H54 (cell line): ENCODE measurements at regions not wholly inside any gene's neighbourhood (a gene's known extent, or its start where the extent isn't known, plus 50 kb on each side); places are given as distances from the start of the nearest gene placed in this dataset.
A peak's percentile ranks its signal among the peaks of the same experiment; 100 is the strongest.

ENCODE experiments used
- DNase-seq: peaks from one replicate; pipeline ENCODE4 v3.0.0; 2011; ENCODE audit warnings: low spot score, mixed read lengths; ENCODE audit not compliant: insufficient read length
- FAIRE-seq: peaks from 3 replicates; lab custom pipeline; 2011; peaks lifted over from hg19 to GRCh38; lab: Jason Lieb, UNC
- POLR2A ChIP-seq: IDR thresholded peaks from 2 replicates; pipeline ENCODE4 v1.6.1; 2011; ENCODE audit warnings: low read depth, mild to moderate bottlenecking, low read length

DNA sequence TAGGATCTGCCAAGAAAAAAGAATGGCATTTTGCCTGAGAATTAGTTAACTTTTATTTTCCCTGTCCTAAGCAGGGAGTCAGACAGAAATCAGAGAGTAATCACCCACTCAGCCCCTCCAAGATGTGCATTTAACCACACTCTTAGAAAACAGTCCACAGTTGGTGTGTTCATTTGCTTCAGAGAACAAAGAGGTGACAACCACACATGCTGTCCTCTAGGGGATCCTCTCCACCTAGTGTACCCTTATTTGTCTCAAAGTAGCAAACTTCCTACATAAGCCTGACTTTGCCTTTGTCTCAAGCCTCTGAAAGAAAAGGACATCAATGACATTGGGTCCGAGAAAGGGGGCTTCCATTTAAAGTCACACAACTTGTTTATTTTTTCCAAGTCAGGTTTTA is 107.0 kb upstream of the RFC3 start:
- FAIRE-seq (no peak), DNase-seq (no peak)
- TF ChIP-seq POLR2A = no peak

DNA sequence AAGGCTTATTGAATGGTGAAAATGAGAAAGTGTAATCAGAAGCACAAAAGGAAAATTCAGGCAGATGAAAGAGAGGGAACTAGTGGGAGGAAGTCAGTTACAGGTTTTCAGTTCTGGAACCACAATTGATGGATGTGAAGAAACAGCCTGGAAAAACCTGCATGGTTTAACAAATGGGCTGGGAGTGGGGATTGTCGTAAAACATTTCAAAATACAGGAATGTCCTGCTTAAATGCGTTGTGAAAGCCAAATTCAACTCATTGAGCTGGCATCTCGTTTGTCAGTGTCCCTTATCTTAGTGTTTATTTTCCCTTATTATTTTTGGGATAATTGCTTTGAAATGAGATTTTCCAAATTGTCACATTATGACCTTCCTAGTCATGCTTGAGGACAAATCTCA is 106.5 kb upstream of the RFC3 start:
- FAIRE-seq (no peak), DNase-seq (no peak)

DNA sequence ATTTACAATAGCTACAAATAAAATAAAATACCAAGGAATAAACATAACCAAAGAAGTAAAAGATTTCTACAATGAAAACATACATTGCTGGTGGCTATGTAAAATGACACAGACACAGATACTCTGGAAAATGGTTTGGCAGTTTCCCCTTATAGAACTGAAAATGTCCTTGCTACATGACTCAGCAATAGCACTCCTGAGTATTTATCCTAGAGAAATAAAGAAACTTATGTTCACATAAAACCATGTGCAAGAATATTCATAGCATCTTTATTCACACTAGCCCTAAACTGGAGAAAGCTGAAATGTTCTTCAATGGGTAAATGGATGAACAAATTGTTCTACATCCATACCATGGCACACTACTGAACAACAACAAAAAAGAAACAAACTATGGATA is 100.2 kb upstream of the RFC3 start:
- DNase-seq (no peak), FAIRE-seq (no peak)
- no peak for TF ChIP-seq POLR2A

More for the DNA sequence above, 106.5 kb upstream of the RFC3 start:
- no peak for TF ChIP-seq POLR2A

DNA sequence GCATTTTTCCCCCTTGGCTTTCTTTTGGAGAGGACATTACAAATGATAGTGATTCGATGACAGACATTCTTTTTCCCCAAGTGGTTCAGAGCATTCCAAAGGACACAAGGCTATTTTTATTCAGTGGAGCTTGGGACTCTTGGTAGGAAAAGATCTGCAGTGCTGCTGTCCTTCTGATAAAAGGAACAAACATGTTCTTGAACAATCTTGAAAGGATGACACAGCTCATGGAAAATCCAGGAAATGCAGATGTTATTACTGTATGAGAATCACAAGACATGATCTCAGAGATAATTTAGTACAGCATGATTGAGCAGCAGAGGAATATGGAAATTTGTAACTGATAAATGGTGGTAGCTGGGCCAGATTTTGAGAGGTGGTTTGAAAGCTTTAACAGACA is 96.2 kb upstream of the RFC3 start:
- peak; percentile 30 for FAIRE-seq
- DNase-seq = no peak
- no peak for TF ChIP-seq POLR2A

DNA sequence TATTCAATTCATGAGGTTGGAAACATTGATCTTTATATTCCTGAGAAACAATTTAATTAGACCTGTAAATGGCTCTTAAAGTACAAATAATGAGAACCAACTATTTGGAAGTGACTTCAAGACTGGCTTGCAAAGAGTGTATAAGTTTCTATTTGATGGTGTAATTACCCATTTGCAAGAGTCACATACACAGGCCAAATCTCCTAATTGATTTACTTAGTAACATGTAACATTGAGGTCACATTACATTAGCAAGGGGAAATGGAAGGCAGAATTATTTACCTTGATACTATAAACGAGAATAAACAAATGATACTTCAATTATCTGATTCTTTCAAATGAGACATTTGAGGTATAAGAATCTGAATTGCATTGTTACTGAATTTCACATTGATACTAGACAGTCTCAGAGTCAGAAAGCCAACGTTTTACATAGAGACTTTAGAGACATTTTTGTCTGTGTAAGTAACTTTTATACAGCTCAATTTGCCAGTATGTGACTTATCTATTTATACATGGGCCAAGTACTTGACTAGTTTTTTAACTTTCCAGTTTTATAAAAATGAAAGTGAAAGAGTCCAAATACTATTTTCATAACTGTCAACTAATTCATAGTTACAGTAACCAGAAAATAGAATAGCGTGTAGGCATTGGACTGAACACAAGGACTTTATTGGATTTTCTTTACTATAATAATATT is 95.6 kb upstream of the RFC3 start:
- FAIRE-seq (no peak), DNase-seq (no peak)
- no peak for TF ChIP-seq POLR2A

DNA sequence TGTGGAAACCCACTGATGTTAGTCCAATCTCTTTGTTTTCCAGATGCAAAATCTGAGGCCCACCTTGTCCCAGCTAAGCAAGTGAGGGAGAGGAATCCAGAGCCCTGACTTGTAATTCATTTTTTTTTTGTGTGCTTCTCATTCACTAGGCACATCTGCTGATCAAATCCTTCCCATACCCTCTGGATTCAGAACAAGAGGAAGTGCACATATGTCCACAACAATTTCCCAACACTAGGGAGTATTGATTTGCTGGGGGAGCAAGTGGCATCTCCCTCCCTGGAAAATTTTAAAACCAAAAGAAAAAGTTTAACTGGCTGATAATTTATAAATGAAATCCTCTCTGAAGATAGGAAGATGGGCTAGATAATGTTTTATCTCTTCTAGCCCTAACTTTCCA is 94.6 kb upstream of the RFC3 start:
- DNase-seq (no peak), FAIRE-seq (no peak)
- no peak for TF ChIP-seq POLR2A

DNA sequence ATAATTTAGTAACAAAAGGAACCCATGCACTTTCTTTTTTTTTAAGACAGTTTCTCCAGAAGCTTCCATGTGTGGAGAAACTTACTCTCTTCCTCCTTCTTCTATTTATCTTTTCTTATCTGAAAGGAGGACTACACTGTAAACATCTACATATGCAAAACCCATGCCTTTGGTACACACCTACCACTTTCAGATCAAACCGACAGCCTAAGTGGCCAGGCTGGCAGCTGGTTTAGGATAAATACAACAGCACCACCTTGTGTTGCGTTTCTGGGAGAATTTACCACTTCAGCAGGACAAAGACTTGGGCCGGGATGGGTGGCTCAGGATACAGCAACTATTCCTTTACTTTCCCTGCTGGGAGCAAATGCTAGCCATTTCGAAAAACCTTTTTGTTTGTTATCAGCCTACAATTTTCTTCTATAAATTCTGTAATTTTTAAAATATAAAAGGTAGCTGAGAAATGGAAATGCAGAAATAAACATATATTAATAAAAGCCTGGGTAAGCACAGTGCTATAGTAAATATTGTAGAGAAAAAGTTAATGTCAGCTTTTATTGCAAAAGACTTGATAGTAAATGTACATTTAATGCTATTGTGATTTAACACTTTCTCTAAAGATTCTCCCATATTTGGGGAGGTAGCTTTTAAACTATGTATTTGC is 94.0 kb upstream of the RFC3 start:
- TF ChIP-seq POLR2A = no peak
- DNase-seq (peak; percentile 14), FAIRE-seq (peak; percentile 93)

DNA sequence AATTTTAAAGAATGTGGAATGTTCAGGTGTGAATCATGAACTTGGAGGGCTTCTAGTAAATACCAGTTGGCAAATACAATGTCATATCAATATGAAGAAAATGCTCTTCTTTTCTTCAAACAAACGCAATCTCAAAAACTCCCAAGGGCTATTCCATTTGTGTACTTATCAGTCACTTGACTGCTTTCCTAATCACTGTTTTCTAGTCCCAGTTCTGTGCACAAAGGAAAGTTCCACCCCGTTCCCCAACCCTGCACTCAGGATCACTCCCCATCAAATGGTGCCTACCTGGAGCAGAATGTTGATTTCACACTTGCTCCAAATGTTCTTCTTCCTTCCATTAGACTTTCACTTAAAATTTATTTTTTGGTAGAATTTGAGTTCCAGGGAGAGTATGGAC is 92.6 kb upstream of the RFC3 start:
- TF ChIP-seq POLR2A = no peak
- FAIRE-seq (no peak), DNase-seq (no peak)

DNA sequence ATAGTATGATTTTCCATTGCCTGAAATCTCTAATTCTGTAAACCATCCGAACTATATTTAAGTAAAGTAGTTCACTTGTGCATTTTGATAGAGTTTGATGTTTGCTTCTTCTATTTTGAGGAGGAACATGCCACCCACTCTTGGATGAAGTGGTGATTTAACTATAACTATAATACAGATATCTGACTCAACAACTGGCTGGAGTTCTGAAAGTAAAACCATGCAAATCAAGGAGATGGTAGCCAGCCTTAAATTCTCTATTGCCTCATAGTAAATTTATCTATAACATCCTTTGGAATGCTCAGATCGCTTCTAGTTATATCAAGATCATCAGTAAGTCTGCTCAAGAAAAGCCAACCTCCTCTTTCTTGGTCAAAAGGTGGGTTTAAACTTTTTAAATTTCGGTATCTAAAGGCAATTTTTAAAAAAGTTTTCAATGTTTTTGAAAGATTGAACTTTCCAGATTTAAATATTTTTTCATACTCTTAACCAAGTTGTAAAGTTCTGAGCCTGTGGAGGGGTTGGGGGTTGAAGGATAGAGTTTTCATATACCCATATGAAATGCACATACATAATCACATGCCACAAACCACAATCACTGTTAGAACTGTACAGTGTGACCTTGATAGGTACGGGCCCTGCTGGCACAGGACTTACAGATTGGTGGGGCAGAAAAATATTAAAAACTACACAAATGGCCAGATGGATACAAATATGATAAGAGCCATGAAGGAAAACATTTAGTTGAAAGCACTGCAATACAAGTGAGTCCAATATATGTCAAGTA is 90.5 kb upstream of the RFC3 start:
- no peak for FAIRE-seq
- TF ChIP-seq POLR2A = no peak
- DNase-seq = no peak

DNA sequence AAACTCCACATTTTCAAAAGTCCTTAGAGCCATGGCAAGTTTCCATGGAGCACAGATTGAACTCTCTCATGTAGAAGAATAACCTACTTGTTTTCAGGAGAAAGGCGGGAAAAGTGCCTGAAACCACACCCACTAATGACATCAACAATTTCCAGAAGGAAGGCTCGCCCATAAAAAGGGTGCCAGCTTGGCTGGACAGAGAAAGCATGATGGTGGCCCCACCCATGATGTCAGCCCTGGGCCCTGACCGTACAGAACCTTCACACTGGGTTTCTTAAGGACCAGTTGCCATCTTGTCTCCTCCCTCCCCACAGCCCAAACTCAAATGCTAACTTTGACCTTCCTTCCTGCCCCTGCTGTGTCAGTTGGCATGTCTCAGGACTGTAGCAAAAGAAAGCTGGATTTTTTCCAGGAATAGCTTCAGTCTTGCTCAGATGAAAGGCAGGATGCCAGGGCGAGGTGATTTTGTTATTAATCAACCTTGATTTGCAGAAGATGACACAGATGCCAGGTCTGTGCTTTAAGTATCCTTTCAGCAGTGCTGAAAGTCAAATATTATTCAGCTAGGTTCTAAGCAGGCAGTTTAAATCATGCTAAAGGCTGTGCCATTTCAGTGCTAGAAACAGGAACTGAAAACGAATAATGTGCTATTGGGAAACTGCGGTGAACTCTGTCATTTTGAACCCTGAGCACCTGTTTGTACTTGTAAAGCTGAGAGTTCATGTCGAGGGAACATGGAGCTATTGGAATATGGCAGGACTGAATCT is 89.5 kb upstream of the RFC3 start:
- DNase-seq (no peak), FAIRE-seq (peak; percentile 55)
- no peak for TF ChIP-seq POLR2A

DNA sequence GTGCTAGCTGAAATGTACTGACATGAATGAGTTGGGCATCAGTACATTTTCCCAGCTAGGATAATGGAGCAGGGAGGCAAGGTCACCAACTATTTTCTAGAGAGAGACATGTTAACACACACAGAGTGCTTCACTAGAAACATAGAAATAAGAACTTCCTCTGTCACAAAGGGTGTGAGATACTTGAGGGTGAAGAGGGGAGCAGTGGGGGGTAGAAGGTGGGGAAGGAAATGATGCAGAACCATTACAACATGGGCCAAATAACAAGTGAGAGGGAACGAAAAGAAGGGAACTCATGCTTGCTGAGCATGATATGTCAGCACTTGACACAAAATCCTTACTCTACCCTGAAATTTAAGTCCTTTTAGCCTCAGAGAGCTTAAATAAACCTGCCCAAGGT is 87.8 kb upstream of the RFC3 start:
- no peak for FAIRE-seq

DNA sequence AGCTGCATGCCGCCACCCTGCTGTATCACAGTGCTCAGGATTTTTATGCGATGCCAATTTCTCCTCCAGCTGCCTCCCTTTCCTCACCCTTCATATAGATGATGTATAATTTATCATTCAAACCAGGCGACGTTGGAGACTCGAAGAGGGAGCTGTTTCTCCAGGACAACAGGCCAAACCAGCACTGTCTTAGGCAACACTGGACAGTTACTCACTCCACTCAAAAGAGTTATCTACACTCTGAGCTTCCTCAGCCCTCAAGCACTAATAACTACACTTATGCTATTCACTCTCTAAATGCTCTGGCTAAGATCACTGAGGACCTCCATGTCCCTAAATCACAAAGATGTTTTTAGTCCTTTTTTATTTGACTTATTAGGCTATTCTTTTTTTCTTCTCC is 87.3 kb upstream of the RFC3 start:
- FAIRE-seq (no peak), DNase-seq (no peak)
- TF ChIP-seq POLR2A = no peak

More for the DNA sequence above, 87.8 kb upstream of the RFC3 start:
- DNase-seq = no peak
- TF ChIP-seq POLR2A = no peak

DNA sequence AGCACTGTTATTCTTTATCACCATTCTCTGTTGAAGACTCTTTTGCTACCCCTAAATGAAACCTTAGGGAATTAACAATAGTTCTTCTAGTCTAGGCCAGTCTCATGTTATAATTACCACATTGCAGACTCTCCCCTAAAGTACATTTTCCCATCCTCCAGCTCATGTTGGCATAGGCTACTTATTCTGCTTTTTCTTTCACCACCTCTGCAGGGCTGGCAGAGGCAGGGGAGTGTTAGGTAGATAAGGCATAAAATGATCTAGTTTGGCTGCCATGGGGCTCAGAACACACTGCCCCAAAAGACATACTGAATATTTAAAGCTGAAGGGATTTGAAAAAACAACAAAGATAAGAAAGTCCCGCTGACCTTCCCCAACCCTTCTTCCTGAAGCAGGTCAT is 82.7 kb upstream of the RFC3 start:
- DNase-seq (no peak), FAIRE-seq (no peak)
- no peak for TF ChIP-seq POLR2A

DNA sequence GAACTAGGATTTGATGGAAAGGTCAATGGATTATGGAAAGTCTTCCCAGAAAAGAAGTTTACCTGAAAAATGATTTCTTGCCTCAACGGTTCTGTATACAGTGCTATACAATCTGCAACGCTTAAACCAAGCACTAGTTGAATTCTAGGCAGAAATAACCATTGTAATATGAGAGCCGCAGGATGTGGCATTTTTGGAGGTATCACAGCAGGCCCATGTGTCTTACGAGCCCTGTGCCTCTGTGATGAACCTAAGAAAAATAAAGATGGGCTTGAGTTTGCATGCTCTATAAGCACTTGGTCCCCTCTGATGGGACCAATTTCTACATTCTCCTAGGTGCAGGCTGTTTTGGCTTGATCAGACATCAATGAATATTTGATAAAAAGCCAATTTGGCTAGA is 78.7 kb upstream of the RFC3 start:
- no peak for TF ChIP-seq POLR2A
- FAIRE-seq (no peak), DNase-seq (no peak)
